ENCODE measurements at regions not wholly inside any gene's neighbourhood (a gene's known extent, or its start where the extent isn't known, plus 50 kb on each side); places are given as distances from the start of the nearest gene placed in this dataset.
A peak's percentile ranks its signal among the peaks of the same experiment; 100 is the strongest.

- no peak overlapping the region for H3K4me2 ChIP-seq (ENCODE audit: insufficient read depth, low read length)
- no peaks in the 10 kb centered on the region for H3K79me2 ChIP-seq (ENCODE audit: control insufficient read depth, insufficient read depth, low read length)
- H3K27me3 ChIP-seq (ENCODE audit: control insufficient read depth in 2 of 2, insufficient read depth in 2 of 2, low read length in 2 of 2) = peaks cover 13 to 48% of the 10 kb centered on the region in 2 experiments; a peak in 4 of 5 replicates
- FAIRE-seq = no peak
- H3K9me1 ChIP-seq (ENCODE audit: control insufficient read depth, insufficient read depth, low read length) = no peaks in the 10 kb centered on the region
- peak in 2 of 4 experiments; percentile 4 to 7 for DNase-seq (ENCODE audit: extremely low read depth in 1 of 4, low spot score in 3 of 4)
- H4K20me1 ChIP-seq (replicated peaks; ENCODE audit: control insufficient read depth, insufficient read depth, low read length) = 0 out of 2 replicates have a peak, but pooled peaks cover 8% of the 10 kb centered on the region
- H3K4me1 ChIP-seq (replicated peaks in 1 of 2; ENCODE audit: control insufficient read depth in 2 of 2, insufficient read depth in 2 of 2, low read length in 2 of 2) = no peaks in the 10 kb centered on the region
- WGBS (ENCODE audit: insufficient coverage, low coverage, missing lambda C conversion rate) = 0% methylated on average over 1 of the region's 1 CpG
- no peak overlapping the region for H3K9ac ChIP-seq (ENCODE audit: insufficient read depth in 1 of 2, low read depth in 2 of 2, low read length in 2 of 2)
- no peak overlapping the region for H3K4me3 ChIP-seq
- no peaks in the 10 kb centered on the region for H3K36me3 ChIP-seq (ENCODE audit: control insufficient read depth, insufficient read depth, low read length)
- intact Hi-C loops (cut with micrococcal nuclease) = no loop called here
- no peak overlapping the region for H3K27ac ChIP-seq (ENCODE audit: extremely low read depth, low read depth, low read length)
- H2AFZ ChIP-seq (ENCODE audit: low read depth, low read length) = no peak overlapping the region
- ATAC-seq = no peak
- H3K9me3 ChIP-seq (replicated peaks; ENCODE audit: control insufficient read depth, insufficient read depth, low read depth, low read length) = no peaks in the 10 kb centered on the region
- no peak for TF ChIP-seq TAF1 (IDR thresholded peaks at IDR 0.05; ENCODE audit: control insufficient read depth, extremely low read depth, insufficient read depth, low read length, severe bottlenecking)
- TF ChIP-seq TGIF2 (CRISPR knock-in tag; IDR thresholded peaks at IDR 0.05) = no peak
- no peak for TF ChIP-seq ESRRB (CRISPR knock-in tag; IDR thresholded peaks at IDR 0.05; ENCODE audit: borderline replicate concordance)
- no peak for TF ChIP-seq ZNF740 (CRISPR knock-in tag; IDR thresholded peaks at IDR 0.05)
- no peak for TF ChIP-seq ZNF740 (tag; IDR thresholded peaks at IDR 0.05)
- TF ChIP-seq, protein P1, sequence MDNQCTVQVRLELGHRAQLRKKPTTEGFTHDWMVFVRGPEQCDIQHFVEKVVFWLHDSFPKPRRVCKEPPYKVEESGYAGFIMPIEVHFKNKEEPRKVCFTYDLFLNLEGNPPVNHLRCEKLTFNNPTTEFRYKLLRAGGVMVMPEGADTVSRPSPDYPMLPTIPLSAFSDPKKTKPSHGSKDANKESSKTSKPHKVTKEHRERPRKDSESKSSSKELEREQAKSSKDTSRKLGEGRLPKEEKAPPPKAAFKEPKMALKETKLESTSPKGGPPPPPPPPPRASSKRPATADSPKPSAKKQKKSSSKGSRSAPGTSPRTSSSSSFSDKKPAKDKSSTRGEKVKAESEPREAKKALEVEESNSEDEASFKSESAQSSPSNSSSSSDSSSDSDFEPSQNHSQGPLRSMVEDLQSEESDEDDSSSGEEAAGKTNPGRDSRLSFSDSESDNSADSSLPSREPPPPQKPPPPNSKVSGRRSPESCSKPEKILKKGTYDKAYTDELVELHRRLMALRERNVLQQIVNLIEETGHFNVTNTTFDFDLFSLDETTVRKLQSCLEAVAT (IDR thresholded peaks at IDR 0.05) = no peak
- ChIA-PET CTCF (ENCODE audit: low intra/inter-chr PET ratio) (no interaction called here), POLR2A (interaction anchor here (1.3 kb wide), 1 partner anchor 14 kb away, joined by 3 read pairs; no protein-coding TSS in a partner anchor)
- in situ Hi-C loops (cut with MboI) = no loop called here
- no TSS peak for BruUV-seq (replicated peaks)
Observed at GRCh38 chr10:71089162-71089561, 123.2 kb upstream of the UNC5B start.

All from K562 (cell line).